Central memory CD8-positive, alpha-beta T cell (primary cell): ENCODE measurements at regions not wholly inside any gene's neighbourhood (a gene's known extent, or its start where the extent isn't known, plus 50 kb on each side); places are given as distances from the start of the nearest gene placed in this dataset.

Experiments
- ATAC-seq: fragments of 150-1000 bp; cut with Tn5 transposase; replicated peaks from 2 replicates; pipeline ENCODE4 v1.10.0; 2022; ENCODE audit warnings: mild to moderate bottlenecking, moderate FRiP score, moderate number of reproducible peaks; ENCODE audit not compliant: poor library complexity, severe bottlenecking; ENCODE audit errors: extremely low read depth
- DNase-seq, 2 donors: peaks; one replicate each; pipeline ENCODE4 v3.0.0; 2021; ENCODE audit warnings: low spot score in 2 of 2
- H3K27ac Mint-ChIP-seq: one replicate; pipeline ENCODE4 v1.8.0; 2022; ENCODE audit warnings: low read depth, mild to moderate bottlenecking, moderate library complexity, mixed read lengths
- H3K27me3 Mint-ChIP-seq: one replicate; pipeline ENCODE4 v1.8.0; 2022; ENCODE audit warnings: mixed read lengths
- H3K36me3 Mint-ChIP-seq: one replicate; pipeline ENCODE4 v1.8.0; 2022; ENCODE audit warnings: mild to moderate bottlenecking, moderate library complexity, mixed read lengths; ENCODE audit not compliant: insufficient read depth
- H3K4me1 Mint-ChIP-seq: one replicate; pipeline ENCODE4 v1.8.0; 2022; ENCODE audit warnings: mixed read lengths
- H3K4me3 Mint-ChIP-seq: one replicate; pipeline ENCODE4 v1.8.0; 2022; ENCODE audit warnings: mild to moderate bottlenecking, moderate library complexity, mixed read lengths
- H3K9me3 Mint-ChIP-seq: one replicate; pipeline ENCODE4 v1.8.0; 2022; ENCODE audit warnings: mixed read lengths

DNA sequence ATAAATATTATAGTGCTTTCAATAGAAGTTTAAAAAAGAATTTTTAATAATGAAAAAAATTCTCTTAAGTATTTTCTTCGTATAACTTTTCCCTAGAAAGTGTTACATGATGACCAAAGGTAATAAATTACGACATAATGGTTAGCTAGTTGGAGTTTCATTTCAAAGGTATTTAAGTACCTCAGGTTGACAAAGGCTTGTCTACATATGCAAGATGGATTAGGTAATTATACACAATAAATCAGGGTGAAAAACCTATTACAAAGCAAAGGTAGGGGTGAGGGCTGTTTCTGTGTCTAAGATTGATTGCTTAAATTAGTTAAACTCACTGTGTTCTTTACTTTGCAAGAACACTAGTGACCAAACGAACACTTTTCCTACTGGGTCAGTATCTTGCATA, 508.5 kb upstream of the FAT1 start:
- no peaks in the 10 kb centered on the region for H3K27me3 Mint-ChIP-seq
- DNase-seq = no peak
- peaks cover 20% of the 10 kb centered on the region for H3K9me3 Mint-ChIP-seq
- ATAC-seq = no peak
- no peaks in the 10 kb centered on the region for H3K4me1 Mint-ChIP-seq
- no peaks in the 10 kb centered on the region for H3K36me3 Mint-ChIP-seq
- H3K27ac Mint-ChIP-seq = no peak overlapping the region
- H3K4me3 Mint-ChIP-seq = no peak overlapping the region

DNA sequence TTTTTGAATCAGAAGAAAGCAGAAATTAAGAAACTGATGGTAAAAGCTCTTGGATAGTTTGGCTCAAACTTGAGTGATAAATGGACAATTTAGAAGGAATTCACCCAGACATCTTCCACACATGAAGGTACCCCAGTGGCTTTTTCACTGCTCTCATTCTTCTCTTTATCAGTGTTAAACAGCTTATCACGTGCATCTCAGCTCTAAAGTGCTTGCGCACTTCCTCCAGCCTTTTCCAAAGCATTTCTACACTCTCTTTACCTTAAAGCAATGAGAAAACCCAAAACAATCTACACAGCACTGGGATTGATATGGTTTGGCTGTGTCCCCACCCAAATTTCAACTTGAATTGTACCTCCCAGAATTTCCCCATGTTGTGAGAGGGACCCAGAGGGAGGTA, 509.1 kb upstream of the FAT1 start:
- H3K36me3 Mint-ChIP-seq = no peaks in the 10 kb centered on the region
- no peak overlapping the region for H3K27ac Mint-ChIP-seq
- ATAC-seq = no peak
- H3K27me3 Mint-ChIP-seq = no peaks in the 10 kb centered on the region
- H3K9me3 Mint-ChIP-seq = peaks cover 19% of the 10 kb centered on the region
- H3K4me3 Mint-ChIP-seq = no peak overlapping the region
- no peak for DNase-seq
- no peaks in the 10 kb centered on the region for H3K4me1 Mint-ChIP-seq

DNA sequence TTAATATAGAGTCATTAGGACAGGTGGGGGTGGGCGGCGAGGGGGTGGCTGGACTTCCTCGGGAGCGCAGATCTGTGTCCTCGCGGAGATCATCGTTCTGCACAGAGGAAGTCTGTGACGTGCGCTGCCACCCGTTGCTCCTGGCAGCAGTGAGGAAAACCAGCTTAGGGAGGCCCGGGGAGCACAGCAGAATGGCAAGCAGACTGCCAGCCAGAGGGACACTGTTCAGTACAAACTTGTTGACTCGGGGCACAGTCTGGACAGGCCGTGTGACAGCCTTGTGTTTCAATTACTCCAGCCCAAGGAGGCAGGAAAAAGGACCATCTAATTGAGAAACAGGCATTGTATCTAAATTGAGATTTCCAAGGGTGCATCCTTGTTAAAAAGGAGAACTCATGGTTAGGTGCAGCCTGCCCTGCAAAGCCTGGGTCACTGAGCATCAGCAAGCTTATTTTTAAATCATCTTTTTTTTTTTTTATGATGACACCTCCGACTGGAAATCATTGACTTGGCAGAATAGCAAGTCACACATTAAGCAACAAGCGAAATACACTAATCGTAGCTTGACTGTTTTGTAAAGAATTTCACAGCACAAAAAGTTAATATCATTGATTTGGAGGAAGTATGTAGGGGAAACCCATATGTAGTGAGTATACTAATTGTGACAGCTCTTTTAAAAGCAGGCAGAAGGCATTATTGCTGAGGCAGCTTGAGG, 512.0 kb upstream of the FAT1 start:
- Mint-ChIP-seq H3K4me1 (no peaks in the 10 kb centered on the region), H3K9me3 (peaks cover 29% of the 10 kb centered on the region), H3K36me3 (no peaks in the 10 kb centered on the region), H3K4me3 (no peak overlapping the region), H3K27me3 (no peaks in the 10 kb centered on the region), H3K27ac (no peak overlapping the region)
- DNase-seq (no peak), ATAC-seq (no peak)

DNA sequence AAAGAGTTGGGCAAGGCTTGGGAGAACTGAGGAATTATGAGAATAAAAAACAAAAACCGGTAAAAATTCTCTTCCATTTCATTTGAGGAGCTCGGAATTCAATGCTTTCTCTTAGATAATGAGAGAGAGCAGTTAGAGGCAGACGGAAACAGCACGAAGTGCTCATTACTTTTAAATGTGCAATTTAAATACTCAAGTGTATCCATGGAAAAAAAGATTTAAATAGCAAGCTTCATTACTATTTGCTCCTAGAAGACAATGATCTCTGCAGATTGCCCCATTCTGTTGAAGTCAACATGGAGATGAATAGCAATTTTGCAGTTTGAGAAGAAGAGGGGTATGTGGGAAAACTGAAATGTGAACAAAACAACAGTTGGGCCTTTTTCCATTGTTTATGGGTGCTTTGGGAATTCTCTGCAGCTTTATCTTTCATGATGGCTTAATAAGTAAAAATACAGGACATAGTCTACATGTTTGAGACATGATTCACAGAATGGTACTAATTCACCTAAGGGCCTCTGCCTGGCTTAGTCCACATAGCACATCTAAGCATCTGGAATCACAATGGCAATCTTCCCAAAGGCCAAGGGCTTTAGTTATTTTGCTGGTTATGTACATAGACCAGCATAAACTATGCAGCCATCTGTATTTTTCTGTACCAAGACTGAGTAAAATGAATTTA, 512.7 kb upstream of the FAT1 start:
- Mint-ChIP-seq H3K4me3 (no peak overlapping the region), H3K36me3 (no peaks in the 10 kb centered on the region), H3K4me1 (no peaks in the 10 kb centered on the region), H3K27me3 (no peaks in the 10 kb centered on the region), H3K9me3 (peaks cover 24% of the 10 kb centered on the region), H3K27ac (no peak overlapping the region)
- DNase-seq (no peak), ATAC-seq (no peak)

DNA sequence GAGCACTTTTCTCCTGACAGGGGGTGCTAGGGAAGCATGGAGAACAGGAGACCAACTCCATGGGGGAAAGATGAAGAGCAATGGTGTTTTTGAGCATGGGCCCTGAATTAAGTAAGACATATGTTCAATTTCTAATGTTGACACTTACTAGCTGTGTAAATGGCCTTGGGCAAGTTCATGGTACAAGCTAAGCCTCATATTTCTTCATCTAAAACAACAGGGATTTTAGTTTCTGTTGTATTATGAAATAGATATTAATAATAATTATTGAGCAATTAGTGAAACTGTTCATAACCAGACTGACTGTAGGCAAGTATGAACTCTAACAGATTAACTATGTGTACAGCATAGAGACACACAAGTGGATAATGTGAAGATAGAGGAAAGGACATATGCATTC, 515.0 kb upstream of the FAT1 start:
- no peak for DNase-seq
- H3K4me1 Mint-ChIP-seq = no peaks in the 10 kb centered on the region
- no peak overlapping the region for H3K27ac Mint-ChIP-seq
- H3K36me3 Mint-ChIP-seq = no peaks in the 10 kb centered on the region
- peaks cover 21% of the 10 kb centered on the region for H3K9me3 Mint-ChIP-seq
- no peaks in the 10 kb centered on the region for H3K27me3 Mint-ChIP-seq
- ATAC-seq = no peak
- H3K4me3 Mint-ChIP-seq = no peak overlapping the region

DNA sequence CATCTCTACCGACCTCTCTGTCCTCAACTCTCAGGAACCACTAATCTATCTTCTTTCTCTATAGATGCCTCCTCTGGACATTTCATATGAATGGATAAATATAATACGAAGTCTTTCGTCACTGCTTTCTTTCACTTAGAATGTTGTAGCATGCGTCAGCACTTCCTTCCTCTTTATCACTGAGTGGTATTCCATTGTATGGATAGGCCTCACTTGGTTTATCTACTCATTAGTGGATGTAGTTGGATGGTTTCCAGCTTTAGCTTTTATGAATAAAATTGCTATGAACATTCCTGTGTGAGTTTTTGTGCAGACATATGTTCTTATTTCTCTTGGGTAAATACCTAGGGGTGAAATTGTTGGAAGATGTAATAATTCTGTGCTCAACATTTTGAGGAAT, 528.2 kb upstream of the FAT1 start:
- peaks cover 24% of the 10 kb centered on the region for H3K9me3 Mint-ChIP-seq
- DNase-seq (no peak), ATAC-seq (no peak)
- no peaks in the 10 kb centered on the region for H3K4me1 Mint-ChIP-seq
- no peak overlapping the region for H3K27ac Mint-ChIP-seq
- no peak overlapping the region for H3K4me3 Mint-ChIP-seq
- no peaks in the 10 kb centered on the region for H3K27me3 Mint-ChIP-seq
- H3K36me3 Mint-ChIP-seq = peaks cover 1% of the 10 kb centered on the region

DNA sequence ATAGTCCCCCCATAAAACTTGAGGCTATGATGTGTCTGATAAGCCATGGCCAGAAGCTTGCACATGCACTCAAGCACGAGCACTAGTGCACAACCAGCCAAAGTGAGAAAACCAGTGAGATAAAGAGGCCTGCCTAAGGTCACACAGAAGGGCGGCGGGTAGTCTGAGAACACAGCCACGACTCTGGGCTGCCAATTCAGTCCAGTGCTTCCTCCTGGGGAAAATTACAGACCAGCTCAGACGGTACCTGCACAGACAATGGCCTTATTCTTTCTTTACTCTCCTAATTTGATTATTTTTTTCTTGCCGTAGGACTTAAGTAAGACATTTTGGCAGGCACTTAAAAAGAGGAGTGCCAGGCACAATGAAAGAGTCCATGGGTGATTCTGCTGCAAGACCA, 533.2 kb upstream of the FAT1 start:
- Mint-ChIP-seq H3K4me3 (no peak overlapping the region), H3K27me3 (no peaks in the 10 kb centered on the region), H3K9me3 (peaks cover 9% of the 10 kb centered on the region), H3K4me1 (no peaks in the 10 kb centered on the region), H3K36me3 (peaks cover 1% of the 10 kb centered on the region), H3K27ac (no peak overlapping the region)
- ATAC-seq = no peak
- DNase-seq = no peak

DNA sequence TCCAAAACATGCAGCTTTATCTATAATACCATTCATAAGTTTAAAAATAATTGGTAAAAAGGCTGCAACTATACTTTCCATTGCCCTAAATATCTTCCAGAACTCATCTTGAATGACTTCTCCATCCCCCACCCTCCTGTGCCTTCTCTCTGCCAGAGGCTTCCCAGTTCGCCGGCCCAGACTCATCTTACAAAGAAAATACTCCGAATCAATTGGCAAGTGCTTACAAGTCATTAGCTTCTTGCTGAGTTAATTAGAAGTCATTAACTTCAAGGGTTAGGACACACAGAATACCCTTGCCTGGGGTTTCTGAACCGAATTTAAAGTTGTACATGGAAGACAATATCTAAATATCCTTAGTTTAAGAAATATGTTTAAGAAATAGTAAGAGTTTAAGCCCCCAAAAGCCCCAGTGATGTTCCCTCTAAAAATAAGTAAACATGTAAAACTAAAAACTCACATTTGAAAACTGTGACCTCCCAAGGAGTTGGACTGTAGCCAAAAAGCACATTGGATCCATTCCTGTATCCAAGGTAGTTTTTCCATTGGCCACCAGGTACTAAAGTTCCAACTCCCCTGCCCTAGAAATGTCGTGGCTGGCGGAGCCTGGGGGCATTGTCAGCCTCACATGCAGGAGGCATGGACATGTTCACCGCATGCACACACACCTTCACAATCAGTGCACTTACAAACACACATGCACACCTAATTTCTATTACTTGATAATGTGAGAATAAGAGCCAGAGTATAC, 535.2 kb upstream of the FAT1 start:
- Mint-ChIP-seq H3K4me1 (no peaks in the 10 kb centered on the region), H3K27me3 (no peaks in the 10 kb centered on the region), H3K4me3 (no peak overlapping the region), H3K36me3 (no peaks in the 10 kb centered on the region), H3K27ac (no peak overlapping the region), H3K9me3 (peaks cover 8% of the 10 kb centered on the region)
- ATAC-seq (no peak), DNase-seq (no peak)

DNA sequence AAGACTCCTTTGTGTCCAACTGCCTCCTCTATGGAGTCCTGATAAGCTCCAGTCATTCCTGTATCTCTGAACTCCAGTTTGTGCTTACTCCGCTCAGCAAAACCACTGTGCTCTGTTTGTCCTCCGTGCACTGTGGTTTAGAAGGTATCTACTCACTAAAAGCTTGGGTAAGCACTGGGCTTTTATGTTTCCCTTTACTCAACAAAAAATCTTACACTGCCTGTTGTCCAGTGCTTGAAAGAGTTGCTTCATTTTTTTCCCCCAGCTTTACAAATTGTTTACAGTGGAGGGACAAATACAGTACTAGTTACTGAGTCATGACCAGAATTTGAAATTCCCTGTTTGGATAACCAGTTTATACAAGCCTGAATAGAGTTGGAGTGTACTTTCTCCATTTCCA, 545.3 kb upstream of the FAT1 start:
- peaks cover 10% of the 10 kb centered on the region for H3K9me3 Mint-ChIP-seq
- no peak overlapping the region for H3K4me3 Mint-ChIP-seq
- H3K27me3 Mint-ChIP-seq = no peaks in the 10 kb centered on the region
- DNase-seq (no peak), ATAC-seq (no peak)
- no peaks in the 10 kb centered on the region for H3K36me3 Mint-ChIP-seq
- no peaks in the 10 kb centered on the region for H3K4me1 Mint-ChIP-seq
- H3K27ac Mint-ChIP-seq = no peak overlapping the region

DNA sequence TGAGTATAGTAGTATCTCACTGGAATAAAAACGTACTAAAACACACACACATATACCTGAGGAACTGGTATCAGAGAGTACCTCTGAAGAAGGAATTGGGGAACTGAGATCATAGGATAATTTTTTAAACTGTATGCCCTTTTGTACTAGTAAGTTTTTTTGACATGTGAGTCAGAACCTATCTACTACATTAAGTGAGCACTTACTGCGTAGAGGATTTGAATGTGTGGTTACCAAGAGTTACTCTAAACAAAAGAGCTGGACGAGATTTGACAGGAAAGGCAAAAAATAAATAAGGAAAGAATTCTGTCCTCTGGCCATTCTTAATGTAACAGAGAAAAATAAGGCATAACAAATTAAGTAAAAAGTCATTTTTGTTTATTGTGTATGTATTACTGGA, 546.5 kb upstream of the FAT1 start:
- Mint-ChIP-seq H3K9me3 (peaks cover 4% of the 10 kb centered on the region), H3K4me3 (no peak overlapping the region), H3K4me1 (no peaks in the 10 kb centered on the region), H3K36me3 (no peaks in the 10 kb centered on the region), H3K27me3 (no peaks in the 10 kb centered on the region), H3K27ac (no peak overlapping the region)
- ATAC-seq (no peak), DNase-seq (no peak)

DNA sequence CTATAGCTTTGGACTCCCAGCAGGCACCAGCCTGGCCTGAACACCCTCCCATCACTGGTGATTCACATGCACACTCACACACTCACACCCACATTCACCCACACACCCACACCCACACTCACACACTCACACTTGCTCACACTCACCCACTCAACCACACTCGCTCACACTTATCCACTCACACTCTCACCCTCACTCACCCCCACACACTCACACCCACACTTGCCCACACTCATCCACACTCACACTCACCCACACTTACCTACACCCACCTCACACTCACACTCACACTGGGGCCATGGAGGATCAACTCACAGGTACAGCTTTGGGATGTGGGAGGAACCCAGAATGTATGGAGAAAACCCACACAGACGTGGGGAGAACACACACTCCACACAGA, 548.2 kb upstream of the FAT1 start:
- no peaks in the 10 kb centered on the region for H3K27me3 Mint-ChIP-seq
- no peak overlapping the region for H3K27ac Mint-ChIP-seq
- ATAC-seq (no peak), DNase-seq (no peak)
- no peak overlapping the region for H3K4me3 Mint-ChIP-seq
- H3K36me3 Mint-ChIP-seq = no peaks in the 10 kb centered on the region
- peaks cover 4% of the 10 kb centered on the region for H3K9me3 Mint-ChIP-seq
- no peaks in the 10 kb centered on the region for H3K4me1 Mint-ChIP-seq

DNA sequence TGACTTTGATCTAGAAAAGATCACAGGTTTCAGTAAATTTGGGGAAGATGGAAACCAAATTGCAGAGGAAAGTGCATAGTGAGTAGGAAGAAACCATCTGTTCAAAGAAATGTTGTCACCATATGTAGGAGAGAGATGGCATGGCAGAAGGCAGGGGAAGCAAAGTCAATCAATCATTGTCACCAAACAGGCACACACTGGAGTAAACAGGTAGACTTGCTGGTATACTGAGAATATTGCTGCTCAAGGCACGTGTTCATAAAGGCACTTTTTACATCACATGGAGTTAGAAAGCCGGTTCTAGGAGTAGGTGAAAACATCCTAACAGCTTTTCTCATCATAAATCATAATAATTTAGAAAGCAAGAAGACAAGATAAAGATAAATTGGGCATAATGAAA, 550.5 kb upstream of the FAT1 start:
- Mint-ChIP-seq H3K4me3 (no peak overlapping the region), H3K4me1 (no peaks in the 10 kb centered on the region), H3K27ac (no peak overlapping the region), H3K27me3 (no peaks in the 10 kb centered on the region), H3K9me3 (peaks cover 5% of the 10 kb centered on the region), H3K36me3 (no peaks in the 10 kb centered on the region)
- ATAC-seq = no peak
- no peak for DNase-seq
